ENCODE measurements at regions not wholly inside any gene's neighbourhood (a gene's known extent, or its start where the extent isn't known, plus 50 kb on each side); places are given as distances from the start of the nearest gene placed in this dataset.

DNA sequence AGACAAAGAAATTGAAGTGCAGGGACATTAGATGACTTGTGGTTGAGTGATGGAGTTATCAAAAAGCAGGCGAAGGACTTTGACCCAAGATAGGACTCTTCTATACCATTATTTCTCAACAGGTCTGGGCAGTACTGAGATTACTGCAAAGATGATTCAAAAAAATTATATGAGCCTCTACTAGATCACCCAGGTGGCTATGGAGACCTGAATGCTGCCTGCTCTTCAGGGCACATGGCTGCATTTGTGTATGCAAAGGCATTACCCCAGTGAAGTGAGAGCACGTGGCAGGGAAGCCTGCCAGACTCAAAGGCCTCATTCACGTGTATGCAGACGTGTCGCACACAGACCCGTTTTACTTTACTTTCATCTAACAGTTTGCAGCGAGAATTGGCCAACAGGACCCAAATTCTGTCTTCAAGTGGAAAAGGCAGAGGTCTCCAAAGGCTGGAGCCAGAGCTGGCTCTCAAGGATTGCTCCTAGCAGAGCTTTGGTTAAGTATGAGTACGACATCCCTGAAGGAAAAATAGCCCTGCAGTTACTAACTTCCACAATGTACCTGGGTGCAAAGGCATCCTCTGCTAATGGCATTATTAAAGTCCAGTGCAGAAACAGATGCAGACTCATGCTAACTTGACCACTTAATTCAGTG lies 113.8 kb upstream of the ARMC2 start:
- DNase-seq (ENCODE audit: low read depth in 1 of 2, low spot score in 1 of 2): no peak

DNA sequence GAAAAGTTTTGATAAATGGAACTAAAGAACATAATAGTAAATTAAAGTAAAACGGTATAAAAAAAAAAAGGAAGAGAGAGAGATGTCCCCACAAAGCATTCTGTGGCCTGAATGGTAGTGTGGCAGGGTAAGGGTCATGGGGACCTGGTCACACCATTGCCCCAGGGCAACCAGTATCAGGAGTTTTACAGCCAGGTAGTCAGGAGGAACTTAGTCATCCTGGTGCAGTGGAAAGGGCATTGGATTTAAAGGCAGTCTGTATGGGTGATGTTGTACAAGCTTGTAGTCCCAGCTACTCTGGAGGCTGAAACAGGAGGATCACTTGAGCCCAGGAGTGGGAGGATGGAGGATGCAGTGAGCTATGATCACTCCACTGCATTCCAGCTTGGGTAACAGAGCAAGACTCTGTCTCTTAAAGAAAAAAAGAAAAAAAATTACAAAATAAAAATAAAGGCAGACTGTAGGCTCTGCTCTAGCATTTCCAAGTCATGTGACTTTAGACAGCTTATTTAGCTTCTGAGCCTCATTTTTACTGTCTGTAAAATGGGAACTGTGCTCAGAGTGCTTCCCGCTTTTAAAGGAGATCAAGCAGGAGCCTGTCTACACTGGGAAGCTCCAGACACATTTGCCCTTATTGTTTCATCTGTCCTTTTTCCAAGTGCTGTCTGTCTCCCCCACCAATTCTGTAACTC lies 112.8 kb upstream of the ARMC2 start:
- no peak for DNase-seq (ENCODE audit: low read depth in 1 of 2, low spot score in 1 of 2)

DNA sequence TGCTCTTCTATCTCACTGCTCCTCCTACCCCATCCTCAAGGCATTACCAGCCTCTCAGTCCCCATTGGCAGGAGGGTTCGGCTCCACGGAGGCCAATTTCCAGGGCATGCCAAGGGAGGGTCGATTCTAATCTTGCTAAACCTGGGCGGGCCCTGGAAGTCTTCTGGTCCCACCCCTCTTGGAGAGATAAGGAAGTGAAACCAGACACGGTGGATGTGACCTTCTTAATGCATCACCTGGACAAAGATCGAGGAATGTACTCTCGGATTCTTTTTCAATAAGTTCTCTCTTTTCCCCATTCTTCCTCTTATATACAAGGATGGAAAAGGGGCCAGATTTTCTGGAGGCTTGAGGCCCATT lies 112.2 kb upstream of the ARMC2 start:
- no peak for DNase-seq (ENCODE audit: low read depth in 1 of 2, low spot score in 1 of 2)

DNA sequence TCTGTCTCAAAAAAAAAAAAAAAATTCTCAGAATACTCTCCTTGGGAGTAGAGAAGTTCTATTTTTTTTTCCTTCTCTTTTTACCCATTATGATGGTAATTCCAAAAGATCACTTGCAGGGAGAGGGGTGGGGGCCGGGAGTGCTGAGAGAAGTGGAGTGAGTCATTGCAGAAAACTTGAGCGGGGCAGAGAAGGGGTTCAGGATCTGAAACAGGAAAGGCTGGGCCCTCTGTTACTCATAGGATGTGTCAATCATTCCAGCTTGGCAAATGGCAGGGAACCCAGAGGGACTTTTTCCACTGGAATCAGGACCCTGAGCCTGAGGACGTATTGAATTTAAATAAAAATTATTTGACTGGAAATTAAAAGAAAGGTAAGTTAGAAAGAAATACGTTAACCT lies 111.4 kb upstream of the ARMC2 start:
- DNase-seq (ENCODE audit: low read depth in 1 of 2, low spot score in 1 of 2): no peak

DNA sequence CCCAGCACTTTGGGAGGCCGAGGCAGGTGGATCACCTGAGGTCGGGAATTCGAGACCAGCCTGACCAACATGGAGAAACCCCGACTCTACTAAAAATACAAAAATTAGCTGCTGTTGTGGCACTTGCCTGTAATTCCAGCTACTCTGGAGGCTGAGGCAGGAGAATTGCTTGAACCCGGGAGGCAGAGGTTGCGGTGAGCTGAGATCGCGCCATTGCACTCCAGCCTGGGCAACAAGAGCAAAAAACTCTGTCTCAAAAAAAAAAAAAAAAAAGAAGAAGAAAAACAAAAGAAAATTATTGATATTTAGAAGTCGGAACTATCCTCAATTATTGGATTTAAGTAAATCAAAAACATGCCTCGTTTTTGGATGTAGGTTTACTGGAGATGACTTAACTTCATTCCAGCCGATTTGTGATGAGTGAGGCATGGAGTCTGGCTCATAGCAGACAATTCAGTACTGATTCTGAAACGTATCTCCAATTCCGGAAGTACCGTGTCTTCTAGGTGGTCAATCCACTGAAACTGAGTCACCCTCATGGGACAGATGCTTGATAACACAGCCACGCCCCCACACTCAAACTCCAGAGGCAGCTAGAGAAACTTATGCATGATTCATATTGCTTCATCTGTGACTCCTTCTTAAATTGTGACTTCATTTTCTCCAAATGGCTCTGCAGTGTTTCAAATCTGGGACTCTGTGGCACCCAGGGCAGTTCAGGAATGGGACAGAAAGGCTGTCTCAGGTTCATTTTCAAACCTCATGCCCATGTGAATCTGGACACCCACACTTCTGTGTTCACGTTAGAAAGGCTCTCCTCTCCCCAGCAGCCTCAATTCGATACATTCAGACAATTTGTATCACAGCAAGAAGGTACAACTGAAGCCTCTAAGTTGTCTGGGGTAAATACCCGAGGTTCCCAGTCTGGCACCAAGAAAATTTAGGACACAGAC lies 110.4 kb upstream of the ARMC2 start:
- no peak for DNase-seq (ENCODE audit: low read depth in 1 of 2, low spot score in 1 of 2)

DNA sequence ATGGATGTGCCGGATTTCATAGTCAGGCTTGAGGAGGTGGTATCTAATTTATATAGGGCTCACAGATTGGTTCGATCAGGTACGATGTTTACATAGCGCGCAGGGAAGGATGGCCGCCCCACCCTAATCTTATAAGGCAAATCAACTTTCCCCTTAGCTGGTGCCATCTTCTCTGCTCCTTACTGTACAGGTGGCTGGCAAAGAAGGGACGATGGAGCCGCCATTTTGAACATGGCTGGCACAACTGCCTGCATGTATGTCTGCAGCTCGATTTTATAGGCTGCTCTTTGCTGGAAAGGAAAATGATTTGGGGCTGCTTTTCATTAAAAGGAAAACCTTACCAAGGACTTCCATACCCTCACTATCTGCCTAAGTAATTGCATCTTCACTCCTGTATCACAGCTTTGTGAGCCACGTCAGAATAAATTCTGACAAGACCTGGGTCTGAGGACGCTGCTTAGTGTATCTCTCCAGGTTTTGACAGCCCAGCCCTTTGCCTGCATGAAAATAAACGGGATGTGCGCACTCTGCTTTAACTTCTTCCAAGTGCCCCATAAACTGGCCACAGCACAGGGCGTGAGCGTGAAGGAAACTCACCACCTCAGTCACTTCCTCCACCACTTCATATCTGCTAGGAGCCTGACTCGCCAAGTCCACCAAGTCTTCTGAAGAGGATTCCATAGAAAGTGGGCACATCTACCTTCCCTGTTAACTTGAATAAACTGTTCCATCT lies 109.4 kb upstream of the ARMC2 start:
- no peak for DNase-seq (ENCODE audit: low read depth in 1 of 2, low spot score in 1 of 2)

DNA sequence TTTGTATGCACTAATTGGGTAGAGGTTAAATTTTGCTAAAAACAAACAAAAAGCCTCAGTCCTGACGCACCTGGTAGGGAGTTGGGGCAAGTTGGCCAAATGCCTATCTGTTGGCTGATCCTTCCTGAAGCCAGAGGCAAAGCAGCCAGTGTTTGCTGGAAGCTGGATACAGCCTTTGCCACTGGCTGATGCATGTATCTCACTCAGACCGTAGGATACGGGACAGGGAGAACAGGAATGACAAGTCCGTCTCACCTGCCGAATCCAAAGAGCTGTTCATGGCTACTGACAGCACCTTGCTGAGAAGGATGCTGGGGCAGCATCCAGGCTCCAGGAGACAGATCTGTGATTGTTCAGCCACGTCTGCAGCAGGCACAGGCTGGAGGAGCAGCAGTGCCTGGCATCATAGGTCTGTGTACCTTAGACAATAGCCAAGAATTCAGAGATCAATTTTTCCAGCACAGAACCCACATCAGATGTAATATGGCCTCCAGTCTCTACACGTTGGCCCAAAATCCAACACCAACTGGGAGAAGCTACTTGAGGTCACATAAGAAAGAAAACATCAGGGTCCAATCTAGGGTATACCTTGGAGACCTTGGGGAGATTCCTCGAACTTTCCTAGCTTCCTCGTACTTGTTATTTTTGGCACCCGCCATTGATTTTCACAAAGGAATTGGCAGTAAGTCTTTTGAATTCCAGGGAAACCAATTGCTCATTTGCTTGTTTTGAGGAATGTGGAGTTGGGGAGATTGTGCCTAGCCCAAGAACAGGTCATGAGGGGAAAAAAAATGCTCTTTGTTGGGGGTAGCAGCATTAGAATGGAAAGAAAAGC lies 108.5 kb upstream of the ARMC2 start:
- DNase-seq (ENCODE audit: low read depth in 1 of 2, low spot score in 1 of 2): no peak

DNA sequence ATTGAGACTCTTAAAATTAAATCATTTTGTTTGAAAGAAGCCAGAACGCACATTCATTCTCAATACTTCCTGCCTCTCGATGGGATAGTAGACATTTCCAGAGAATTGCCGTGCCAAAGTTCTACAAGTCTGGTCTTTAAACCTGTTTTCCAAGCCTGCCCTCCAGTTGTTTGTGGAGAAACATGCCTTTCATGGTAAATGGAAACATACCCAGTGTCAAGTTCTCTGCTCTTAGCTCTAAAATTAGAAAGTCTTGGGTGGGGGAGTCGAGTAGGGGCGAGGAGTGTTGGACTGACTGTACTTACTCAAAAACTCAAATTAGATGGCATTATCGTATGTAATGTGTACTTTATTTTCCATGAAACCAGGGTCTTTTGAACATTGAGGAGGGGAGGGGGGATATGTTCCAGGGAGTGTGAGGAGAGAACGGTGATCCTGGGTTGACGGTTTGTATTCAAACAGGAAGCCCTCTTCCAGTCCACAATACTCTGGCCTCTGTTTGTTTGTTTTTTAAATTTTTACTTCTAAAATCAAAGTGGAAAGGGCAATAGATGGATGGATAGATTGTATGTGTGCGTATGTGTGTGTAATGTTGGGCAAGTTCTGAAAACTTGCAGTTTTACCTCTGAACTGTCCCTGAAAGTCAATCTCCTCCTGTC lies 106.8 kb upstream of the ARMC2 start:
- no peak for DNase-seq (ENCODE audit: low read depth in 1 of 2, low spot score in 1 of 2)

DNA sequence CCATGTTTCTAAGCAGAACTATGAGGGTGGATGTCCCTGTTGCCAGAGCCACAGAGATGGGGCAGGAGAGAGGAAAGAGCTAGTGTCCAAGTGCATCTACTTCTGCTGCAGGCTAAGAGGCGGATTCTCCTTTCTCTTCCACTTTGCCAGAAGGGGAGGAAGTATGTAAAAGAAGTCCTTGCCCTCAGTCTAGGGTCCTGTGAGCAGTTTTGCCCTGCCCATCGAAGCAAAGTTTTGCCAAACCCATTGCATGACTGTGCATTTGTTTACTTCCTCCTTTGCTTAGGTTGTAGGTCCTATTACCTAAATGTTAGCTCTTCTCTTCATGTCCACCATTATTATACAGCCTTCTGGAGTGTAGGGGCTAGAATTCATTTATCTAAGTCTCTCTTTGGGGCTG lies 106.2 kb upstream of the ARMC2 start:
- DNase-seq (ENCODE audit: low read depth in 1 of 2, low spot score in 1 of 2): no peak

DNA sequence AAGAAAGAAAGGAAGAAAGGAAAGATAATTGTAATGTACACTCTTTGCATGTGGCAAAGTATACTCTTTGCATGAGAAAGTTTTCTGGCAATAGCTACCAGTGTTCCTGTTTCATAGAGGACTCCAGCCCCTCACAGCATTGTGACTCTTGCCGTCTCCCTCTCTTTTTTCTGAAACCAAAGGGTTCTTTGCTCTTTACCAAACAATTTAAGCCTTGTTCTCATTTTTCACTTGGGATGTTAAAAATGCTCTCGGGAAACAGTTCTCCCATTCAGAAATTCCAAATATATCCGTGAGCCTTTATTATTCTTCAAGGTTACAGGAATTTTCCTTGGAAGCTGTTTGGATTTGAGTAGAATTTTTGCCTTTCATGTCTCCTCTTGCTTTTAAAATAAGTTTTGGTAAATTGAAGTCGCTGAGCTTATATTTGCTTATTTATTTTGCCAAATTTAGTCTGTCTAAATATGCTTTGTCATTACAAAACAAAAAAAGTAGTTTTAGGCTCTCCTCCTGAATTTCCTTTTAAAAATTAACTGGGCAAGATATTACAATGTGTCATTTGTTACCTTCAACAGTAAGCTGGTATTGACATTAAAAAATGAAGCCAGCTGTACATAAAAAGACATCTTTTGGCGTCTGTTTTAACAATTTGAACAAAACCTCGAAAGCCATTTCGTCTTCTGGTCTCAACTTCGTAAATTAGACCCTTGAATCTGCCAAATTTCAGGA lies 103.8 kb upstream of the ARMC2 start:
- DNase-seq (ENCODE audit: low read depth in 1 of 2, low spot score in 1 of 2): no peak

DNA sequence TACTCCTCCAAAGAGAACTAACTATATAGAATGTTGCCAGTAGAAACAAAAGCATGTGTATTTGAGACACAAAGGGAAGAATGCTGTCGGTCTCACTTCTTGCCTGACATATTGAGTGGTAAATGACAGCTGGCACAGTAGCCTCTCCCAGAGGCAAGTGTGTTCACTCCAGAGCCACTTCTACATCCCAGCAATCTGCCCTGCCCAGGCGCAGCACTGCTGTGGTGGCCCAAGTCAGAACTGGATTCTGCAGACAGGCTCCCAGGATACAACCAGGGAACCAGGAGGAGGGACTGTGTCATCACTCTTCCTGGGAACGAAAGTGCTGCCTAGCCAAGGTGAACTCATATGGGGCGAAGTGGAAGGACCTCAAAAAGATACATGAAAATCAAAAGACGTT lies 103.2 kb upstream of the ARMC2 start:
- no peak for DNase-seq (ENCODE audit: low read depth in 1 of 2, low spot score in 1 of 2)

DNA sequence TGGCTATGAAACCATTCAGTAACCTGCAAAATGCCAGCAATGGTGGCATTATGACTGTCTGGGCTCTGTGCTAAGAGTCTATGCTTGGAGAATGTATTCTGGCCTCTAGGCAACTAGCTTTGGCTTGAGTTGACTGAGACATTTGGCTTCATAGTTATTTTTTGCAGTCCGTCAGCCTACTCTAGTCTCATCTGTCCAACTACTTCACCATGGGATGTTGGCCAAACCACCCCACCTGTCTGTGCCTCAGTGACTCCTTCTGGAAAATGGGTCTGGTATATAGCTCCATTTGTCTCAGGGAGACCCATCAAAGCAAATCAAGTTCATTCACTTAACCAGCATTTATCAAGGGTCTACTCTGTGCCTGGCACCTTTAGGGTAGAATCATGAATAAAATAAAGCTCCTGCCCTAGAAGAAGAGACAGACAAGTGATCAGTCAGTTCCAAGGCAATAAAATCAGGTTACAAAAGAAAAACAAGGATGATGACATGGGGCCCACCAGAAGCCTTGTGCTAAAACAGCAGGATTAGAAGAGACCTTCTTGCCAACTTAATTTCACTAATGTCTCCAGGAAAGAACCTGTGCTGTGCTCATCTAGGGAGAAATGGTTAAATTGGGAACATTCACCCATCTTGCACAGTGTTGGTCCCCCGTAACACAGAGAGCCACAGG lies 102.4 kb upstream of the ARMC2 start:
- no peak for DNase-seq (ENCODE audit: low read depth in 1 of 2, low spot score in 1 of 2)

DNA sequence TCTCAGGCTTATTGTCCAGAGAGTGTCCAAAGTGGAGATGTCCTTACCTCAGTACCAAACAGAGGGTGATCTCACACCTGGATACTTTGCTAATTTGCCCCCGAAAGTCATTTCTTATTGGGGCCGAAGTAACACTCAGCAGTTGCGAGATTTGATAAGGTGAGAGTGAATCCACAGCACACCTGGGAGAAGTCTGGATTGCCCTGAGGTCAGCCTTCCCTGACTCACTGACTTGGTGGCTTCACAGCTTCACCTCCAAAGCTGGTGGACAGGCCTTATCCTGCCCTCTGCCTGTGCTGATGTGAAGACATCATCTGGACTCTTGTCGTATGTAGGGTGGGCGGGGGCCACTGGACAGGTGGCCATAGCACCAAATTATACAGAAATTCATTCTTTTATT lies 101.9 kb upstream of the ARMC2 start:
- no peak for DNase-seq (ENCODE audit: low read depth in 1 of 2, low spot score in 1 of 2)

DNA sequence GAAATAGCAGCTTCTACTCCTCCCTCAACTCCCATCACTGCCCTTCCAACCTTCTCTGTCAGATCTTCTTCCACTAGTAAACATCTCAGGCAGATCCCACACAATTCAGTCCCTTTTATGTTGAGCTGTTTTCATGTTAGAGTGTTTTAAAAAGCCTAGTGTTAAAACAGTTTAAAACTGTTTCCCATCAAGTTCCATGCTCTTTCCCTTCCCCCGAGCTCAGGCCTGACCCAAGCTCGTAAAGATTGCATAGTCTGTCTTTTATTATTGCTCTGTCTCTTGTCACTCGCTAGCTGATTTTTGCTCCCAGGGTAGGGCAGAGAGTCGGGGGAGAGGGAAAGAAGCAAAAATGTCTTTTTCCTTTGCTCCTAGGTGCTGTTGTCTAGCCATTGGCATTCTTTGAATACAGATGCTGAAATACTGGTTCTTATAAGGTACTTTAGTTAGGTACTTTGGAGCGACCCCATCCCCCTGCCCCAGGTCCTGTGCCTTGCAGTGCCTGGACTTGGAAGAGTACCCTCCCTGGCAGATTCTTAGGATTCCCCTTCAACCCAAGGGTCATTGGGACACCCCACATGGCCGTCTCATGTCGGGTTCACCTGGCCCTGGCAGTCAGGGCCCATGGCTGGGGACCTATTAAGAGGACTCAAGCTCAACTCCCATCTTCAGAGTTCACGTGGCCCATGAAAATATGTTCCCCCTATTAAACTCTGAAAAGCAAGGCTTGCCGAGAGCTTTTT lies 101.2 kb upstream of the ARMC2 start:
- DNase-seq (ENCODE audit: low read depth in 1 of 2, low spot score in 1 of 2): no peak

DNA sequence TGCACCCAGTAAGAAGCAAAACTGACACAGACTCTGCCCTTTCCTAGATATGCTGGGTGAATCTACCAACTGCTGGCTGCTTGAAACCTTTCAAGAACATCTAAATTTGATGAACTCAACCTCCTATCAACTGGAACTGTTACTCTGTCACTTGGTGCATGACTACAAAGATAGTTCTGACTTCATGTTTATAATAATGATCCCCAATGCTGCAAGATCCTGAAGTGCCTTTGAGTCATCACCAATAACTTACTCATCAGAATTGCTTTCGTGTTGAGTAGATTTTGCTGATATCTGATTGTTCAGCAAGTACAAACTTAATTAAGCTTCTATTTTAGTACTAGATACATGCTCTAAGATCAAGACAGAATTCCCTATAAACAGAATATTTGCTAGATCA lies 100.2 kb upstream of the ARMC2 start:
- DNase-seq (ENCODE audit: low read depth in 1 of 2, low spot score in 1 of 2): no peak

DNA sequence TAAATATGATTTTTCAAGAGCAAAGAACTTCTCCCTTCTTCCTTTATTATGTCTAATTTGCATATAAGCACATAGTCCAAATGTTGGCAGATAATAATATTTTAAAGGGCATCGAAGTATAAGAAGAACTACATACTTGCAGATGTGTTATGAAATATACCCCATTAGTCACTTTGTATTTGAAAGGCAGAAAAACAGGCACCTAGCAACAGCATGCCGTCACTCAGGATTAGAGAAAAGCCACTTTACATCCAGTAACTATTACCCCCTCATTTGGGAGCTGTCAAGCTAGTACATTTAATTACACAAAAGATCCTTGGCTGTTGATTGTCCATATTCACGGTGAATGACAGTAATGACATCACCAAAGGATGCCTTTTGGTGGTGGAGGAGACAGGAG lies 99.3 kb upstream of the ARMC2 start:
- DNase-seq (ENCODE audit: low read depth in 1 of 2, low spot score in 1 of 2): no peak

DNA sequence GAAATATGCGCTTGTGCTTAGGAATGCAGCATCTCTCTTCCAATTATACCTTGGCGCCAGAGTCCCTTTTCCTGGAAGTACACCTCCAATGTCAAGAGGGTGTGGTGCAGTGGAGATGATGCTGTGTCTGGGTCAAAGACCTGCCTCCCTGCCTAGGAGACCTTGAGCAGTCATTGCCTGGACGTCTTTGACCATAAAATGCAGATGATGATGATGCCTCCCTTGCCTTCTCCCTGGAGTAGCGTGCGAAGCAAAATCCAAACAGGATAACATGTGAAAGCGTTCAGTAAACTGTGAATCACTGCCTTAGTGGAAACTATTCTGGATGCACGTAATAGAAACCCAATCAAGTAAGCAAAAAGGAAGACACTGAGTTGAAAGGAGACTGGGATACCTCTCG lies 97.4 kb upstream of the ARMC2 start:
- no peak for DNase-seq (ENCODE audit: low read depth in 1 of 2, low spot score in 1 of 2)

DNA sequence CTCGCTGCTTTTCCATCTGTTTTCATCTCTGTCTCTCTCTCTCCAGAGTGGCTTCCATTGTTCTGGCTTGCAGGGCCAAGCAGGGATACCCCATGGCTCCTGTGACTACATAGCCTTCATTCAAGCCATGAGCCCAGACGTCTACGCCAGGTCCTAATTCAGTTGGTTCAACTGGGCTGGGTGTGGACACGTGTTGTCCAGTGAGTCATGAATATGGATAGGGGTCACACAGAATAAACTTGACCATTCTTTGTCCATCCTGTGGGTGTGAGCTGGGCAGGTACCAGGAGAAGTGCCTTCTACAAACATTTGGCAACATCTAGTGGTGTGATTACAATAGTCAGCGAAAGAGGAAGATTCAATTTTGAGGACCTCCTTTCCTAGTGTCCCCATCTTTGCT lies 96.9 kb upstream of the ARMC2 start:
- DNase-seq (ENCODE audit: low read depth in 1 of 2, low spot score in 1 of 2): no peak
